Stimulated activated CD4-positive, alpha-beta T cell treated with anti-CD3 and anti-CD28 coated beads, Interleukin-2, amount 100 ng/mL, for 4 hours (primary cell): ENCODE measurements at regions not wholly inside any gene's neighbourhood (a gene's known extent, or its start where the extent isn't known, plus 50 kb on each side); places are given as distances from the start of the nearest gene placed in this dataset.

ENCODE experiments used
- DNase-seq: peaks from one replicate; pipeline ENCODE4 v3.0.0-alpha.2; 2020; ENCODE audit warnings: low read depth

GRCh38 chr16:11474617-11475291, 112.0 kb downstream of the LITAF start:
- DNase-seq, result no peak

DNA sequence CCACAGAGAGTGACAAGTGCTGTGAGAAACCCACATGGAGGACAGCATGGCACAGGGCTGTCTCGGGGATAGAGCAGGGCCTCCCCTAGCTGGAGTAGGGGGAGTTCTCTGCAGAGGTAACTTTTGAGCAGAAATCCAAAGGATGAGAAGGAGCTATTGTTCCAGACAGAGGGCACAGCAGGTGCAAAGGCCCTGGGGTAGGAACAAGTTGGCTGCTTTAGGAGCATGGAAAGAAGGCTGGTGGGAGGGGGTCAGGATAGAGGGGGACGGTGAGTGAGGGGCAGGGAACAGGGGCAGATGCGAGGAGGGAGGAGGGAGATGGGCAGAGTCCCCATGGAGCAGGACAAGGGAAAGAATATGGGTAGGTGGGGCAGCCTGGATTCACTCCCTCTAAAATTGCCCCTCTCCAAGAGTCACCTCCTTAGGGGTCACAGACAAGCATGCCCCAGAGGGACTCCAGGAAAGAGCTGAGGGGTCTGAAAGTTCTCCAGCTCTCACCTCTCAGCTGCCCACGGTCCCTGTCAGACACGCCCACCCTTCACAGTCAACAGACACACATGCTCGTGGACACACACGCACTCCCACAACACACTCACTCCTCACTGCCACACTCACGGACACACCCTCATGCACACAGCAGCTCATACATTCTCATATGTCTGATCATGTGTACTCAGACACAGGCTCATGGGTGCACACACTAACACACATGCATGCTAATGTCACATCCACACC, 110.7 kb downstream of the LITAF start:
- DNase-seq, result no peak

- no peak for DNase-seq
Observed at GRCh38 chr16:11476676-11477075, 110.0 kb downstream of the LITAF start.

- DNase-seq, result no peak
Observed at GRCh38 chr16:11478431-11479119, 108.1 kb downstream of the LITAF start.

- no peak for DNase-seq
Observed at GRCh38 chr16:11479916-11480315, 106.8 kb downstream of the LITAF start.

DNA sequence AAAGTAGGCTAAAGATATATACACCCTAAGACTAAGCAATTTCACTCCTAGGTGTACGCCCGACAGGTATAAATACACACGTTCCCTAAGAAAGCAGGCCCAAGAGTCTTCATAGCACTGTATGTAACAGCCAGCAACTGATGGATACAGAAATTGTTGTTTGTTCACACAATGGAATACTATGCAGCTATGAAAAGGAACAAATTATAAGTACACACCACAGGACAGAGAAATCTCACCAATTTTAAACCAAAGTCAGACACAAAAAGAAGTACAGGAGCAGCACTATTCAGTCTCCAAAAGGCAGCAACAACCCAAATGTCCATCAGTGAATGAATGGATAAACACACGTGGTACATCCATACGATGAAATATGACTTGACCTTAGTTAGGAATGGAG, 106.1 kb downstream of the LITAF start:
- no peak for DNase-seq

DNA sequence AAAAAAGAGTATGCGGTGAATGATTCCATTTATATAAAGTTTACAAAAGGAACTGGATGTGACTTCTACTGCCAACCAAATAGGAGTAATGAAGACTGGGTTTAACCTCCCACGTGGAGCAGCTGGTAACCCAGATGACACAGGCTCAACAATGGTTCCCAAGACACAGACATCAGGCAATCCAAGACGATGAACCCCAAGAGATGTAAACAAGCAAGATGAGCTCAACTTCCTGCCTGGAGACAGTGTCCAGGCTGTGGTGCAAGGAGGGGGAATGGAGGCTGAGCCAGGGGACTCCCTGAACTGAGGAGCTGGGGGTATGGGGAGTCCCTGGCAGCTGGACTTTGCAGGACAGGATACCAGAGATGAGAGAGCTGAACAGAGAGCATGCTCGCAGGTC, 104.7 kb downstream of the LITAF start:
- no peak for DNase-seq

DNA sequence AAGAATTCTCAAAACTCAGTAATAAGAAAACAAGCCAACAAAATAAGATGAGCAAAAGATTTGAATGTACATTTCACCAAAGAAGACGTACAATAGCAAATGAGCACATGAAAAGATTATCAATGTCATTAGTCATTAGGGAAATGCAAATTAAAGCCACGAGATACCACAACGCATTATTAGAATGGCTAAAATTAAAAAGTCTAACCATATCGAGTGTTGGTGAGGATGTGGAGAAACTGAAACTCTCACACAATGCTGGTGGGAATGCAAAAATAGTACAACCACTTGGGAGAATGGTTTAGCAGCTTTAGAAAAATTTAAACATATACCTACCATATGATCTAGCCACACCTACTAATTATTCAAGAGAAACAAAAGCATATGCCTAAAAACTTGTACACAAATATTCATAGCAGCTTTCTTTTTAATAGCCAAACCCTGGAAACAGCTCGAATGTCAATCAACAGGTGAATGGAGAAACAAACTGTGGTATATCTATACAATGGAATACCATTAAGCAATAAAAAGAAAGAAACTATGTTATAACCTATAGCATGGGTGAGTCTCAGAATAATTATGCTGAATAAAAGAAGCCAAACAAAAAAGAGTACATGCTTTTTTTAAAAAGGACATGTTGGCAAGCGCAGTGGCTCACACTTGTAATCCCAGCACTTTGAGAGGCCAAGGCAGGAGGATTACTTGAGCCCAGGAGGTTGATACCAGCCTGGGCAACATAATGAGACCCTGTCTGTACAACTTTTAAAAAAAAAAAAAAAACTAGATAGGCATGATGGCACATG, 103.6 kb downstream of the LITAF start:
- no peak for DNase-seq

GRCh38 chr16:11484691-11485258, 101.9 kb downstream of the LITAF start:
- DNase-seq, result no peak

DNA sequence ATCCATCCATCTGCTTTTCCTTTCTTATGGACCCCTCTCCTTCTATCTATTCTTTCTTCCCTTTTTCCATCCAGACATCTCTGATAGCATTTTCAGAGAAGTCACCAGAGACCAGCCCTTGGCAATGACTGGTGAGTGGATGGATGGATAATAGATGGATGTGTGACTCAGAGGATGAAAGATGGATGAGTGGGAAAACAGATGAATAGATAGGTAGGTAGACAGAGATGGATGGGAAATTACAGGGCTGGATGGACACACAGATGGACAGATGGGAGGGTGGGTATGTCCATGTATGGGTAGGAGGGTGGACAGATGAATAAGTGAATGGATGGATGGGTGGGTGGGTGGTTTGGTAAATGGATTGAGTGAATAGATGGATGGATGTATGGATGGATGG, 101.0 kb downstream of the LITAF start:
- no peak for DNase-seq

- DNase-seq, result no peak
Observed at GRCh38 chr16:11487289-11487688, 99.4 kb downstream of the LITAF start.

GRCh38 chr16:11488304-11488703, 98.4 kb downstream of the LITAF start:
- no peak for DNase-seq

DNA sequence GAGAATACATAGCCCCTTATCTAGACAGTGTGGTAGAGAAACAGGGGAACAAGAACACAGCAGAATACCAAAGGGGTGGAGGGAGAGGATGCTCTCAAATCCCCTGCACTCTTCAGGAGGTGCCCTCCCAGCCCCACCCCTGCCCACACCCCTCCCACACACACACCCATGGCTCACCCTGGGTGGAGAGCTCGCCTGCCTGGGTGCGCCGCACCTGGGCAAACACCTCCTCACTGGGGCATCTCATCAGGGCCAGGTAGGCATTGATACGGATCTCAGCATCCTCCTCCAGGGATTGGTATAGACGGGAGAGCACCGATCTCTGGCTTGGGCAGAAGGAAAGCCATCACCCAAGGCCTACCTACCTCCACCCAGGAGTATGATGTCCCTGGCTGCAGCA, 95.2 kb downstream of the LITAF start:
- no peak for DNase-seq

- no peak for DNase-seq
Observed at GRCh38 chr16:11492808-11493530, 93.8 kb downstream of the LITAF start.

DNA sequence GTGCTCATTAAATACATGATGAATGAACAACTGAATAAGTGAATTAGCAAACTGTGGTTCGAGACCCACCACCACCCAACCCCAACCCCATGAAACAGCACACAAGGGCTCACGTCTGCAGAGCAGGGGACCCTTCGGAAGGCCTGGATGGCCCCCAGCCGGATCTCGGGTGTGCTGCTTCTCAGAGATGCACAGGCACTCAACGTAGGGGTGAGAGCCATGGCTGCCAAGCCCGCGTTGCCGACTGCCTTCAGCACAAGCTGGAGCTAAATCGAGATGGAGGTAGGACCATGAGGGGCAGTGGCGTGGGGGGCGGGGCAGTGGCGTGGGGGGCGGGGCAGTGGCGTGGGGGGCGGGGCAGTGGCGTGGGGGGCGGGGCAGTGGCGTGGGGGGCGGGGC, 93.2 kb downstream of the LITAF start:
- no peak for DNase-seq

DNA sequence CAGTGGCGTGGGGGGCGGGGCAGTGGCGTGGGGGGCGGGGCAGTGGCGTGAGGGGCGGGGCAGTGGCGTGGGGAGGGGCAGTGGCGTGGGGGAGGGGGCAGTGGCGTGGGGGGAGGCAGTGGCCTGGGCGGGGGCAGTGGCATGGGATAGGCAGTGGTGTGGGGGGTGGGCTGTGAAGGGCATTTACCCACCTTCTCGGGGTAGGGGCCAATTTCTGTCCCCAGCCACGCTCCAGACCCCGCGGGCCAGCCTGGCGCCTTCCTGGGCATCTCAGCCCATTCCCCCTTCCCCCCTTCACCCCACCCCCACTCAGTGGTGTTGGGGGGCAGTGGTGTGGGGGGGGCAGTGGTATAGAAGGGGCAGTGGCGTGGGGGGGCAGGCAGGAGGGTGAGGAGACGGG, 92.7 kb downstream of the LITAF start:
- no peak for DNase-seq

DNA sequence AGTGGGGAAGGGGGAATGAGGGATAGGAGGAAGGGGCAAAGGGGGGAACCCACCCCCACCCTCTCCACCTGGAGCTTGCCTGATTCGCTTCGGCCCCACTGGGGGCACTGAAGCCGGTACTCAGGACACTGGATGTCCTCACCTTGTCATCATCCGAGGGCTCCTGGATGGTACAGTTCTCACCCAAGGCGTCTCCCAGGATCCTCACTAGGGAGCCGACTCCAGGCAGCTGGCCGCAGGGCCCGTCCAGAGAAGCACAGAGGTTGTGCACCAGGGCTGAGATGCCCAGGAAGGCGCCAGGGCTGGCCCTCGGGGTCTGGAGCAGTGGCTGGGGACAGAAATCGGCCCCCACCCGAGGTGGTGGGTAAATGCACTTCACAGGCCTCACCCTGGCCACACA, 92.3 kb downstream of the LITAF start:
- no peak for DNase-seq

DNA sequence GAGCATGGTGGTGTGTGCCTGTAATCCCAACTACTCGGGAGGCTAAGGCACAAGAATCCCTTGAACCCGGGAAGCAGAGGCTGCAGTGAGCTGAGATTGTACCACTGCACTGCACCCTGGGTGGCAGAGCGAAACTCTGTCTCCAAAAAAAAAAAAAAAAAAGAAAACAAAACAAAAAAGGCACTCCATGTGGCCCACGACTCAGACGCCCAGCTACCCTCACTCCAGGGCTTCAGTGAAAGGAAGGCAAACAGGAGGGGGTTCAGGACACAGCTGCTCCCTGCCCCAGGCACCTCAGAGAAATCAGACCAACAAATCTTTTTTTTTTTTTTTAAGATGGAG, 91.7 kb downstream of the LITAF start:
- DNase-seq, result no peak
